ENCODE measurements at regions not wholly inside any gene's neighbourhood (a gene's known extent, or its start where the extent isn't known, plus 50 kb on each side); places are given as distances from the start of the nearest gene placed in this dataset.

- no peak overlapping the region for H3K4me3 ChIP-seq (ENCODE audit: insufficient read depth, low read depth, low read length)
- H3K14ac ChIP-seq (replicated peaks; ENCODE audit: low read depth, low read length): peak overlapping the region; percentile 39; the same call in 1 of the 2 replicates
- H3K4me1 ChIP-seq (ENCODE audit: control insufficient read depth, insufficient read depth, low read length): peaks cover 13% of the 10 kb centered on the region
- peak overlapping the region; percentile 46 for H3K18ac ChIP-seq (ENCODE audit: low read depth, low read length)
- peak overlapping the region; percentile 59 for H4K5ac ChIP-seq (ENCODE audit: low read depth, low read length)
- H3K27ac ChIP-seq (ENCODE audit: insufficient read depth, low read length): no peak overlapping the region
- H3K23ac ChIP-seq (ENCODE audit: low read depth, low read length): no peak overlapping the region
- no peak overlapping the region for H3K9ac ChIP-seq (ENCODE audit: low read depth, low read length)
- no CpG with 5 or more reads among the region's 5 CpGs for WGBS, 2 experiments (ENCODE audit: extremely low coverage in 2 of 2, insufficient read length in 1 of 2)
- H4K91ac ChIP-seq (ENCODE audit: insufficient read depth, low read depth, low read length): no peak overlapping the region
- no peak for ATAC-seq (ENCODE audit: low read depth)
- no peak for TF ChIP-seq RCOR1 (IDR thresholded peaks at IDR 0.05; ENCODE audit: insufficient replicate concordance, low read length)
- TF ChIP-seq CHD1 (IDR thresholded peaks at IDR 0.05; ENCODE audit: low read depth, low read length): no peak
- no peak for TF ChIP-seq RAD21 (IDR thresholded peaks at IDR 0.05; ENCODE audit: low read length)
- no peak overlapping the region for H2AK9ac ChIP-seq (replicated peaks; ENCODE audit: low read depth, low read length, poor library complexity)
- no peak overlapping the region for H2BK5ac ChIP-seq (ENCODE audit: low read depth, low read length, poor library complexity, severe bottlenecking)
- no peak overlapping the region for H3K4me2 ChIP-seq (ENCODE audit: low read depth, low read length)
- no peak overlapping the region for H2AFZ ChIP-seq (replicated peaks; ENCODE audit: low read length, poor library complexity)
- dilution Hi-C loops (cut with HindIII; ENCODE audit: low sequenced_read_pairs, unreplicated experiment) (no loop called here), intact Hi-C loops (cut with micrococcal nuclease) (no loop called here), in situ Hi-C loops (cut with MboI; ENCODE audit: low sequenced_read_pairs) (no loop called here)
- ChIA-PET CTCF (interaction anchor here (0.5 to 1.6 kb wide), 2 partner anchors 12 to 206 kb away, joined by 3 read pairs; no protein-coding TSS in a partner anchor), POLR2A (ENCODE audit: unreplicated experiment) (no interaction called here)
- H4K8ac ChIP-seq (ENCODE audit: low read depth in 2 of 2, low read length in 2 of 2): 0 out of 4 replicates have a peak overlapping the region, but pooled peaks of 1 of the 2 experiments have one; percentile 4
- H3K4ac ChIP-seq (ENCODE audit: low read depth, low read length): no peak overlapping the region
- peaks cover 3% of the 10 kb centered on the region; the same call in 1 of the 2 replicates for H3K9me3 ChIP-seq (ENCODE audit: control insufficient read depth, insufficient read depth, low read length)
- no peaks in the 10 kb centered on the region for H4K20me1 ChIP-seq (ENCODE audit: insufficient read depth, low read length)
- H3K9me1 ChIP-seq (ENCODE audit: insufficient read depth, low read length): peaks cover 5% of the 10 kb centered on the region
- H2BK120ac ChIP-seq (ENCODE audit: low read depth, low read length): no peak overlapping the region
- H3K27me3 ChIP-seq (ENCODE audit: control insufficient read depth, insufficient read depth, low read length): no peaks in the 10 kb centered on the region
- no TSS peak for BruUV-seq (replicated peaks)
- H3K36me3 ChIP-seq (ENCODE audit: control insufficient read depth, insufficient read depth, low read length): no peaks in the 10 kb centered on the region
- no peak overlapping the region for H2BK15ac ChIP-seq (ENCODE audit: low read depth, low read length)
- DNase-seq: no peak
- H3K79me1 ChIP-seq (ENCODE audit: low read depth in 1 of 2, low read length in 2 of 2): no peaks in the 10 kb centered on the region
- no peak overlapping the region for H2BK20ac ChIP-seq (ENCODE audit: low read depth, low read length)
- peak overlapping the region; percentile 4; the same call in 1 of the 2 replicates for H2AK5ac ChIP-seq (ENCODE audit: low read depth, low read length)
- no peak overlapping the region for H3K56ac ChIP-seq (ENCODE audit: extremely low read depth, insufficient read depth, low read length)
These were observed 413.0 kb downstream of the AEBP2 start for GRCh38 chr12:19852100-19852855.
